HFFc6 (cell line): ENCODE measurements at regions not wholly inside any gene's neighbourhood (a gene's known extent, or its start where the extent isn't known, plus 50 kb on each side); places are given as distances from the start of the nearest gene placed in this dataset.
"Not testable (repeated sequence)": the region's sequence is repeated elsewhere in the genome, so short reads cannot be mapped to it uniquely, and the experiment has no call there.

Source experiments
- DNase-seq: peaks from one replicate; pipeline ENCODE4 v3.0.0-alpha.2; 2018
- H3K27ac Mint-ChIP-seq: 2 replicates; pipeline ENCODE4 v1.8.0; 2020; ENCODE audit warnings: mild to moderate bottlenecking, mixed read lengths
- H3K27me3 Mint-ChIP-seq: 2 replicates; pipeline ENCODE4 v1.8.0; 2021; ENCODE audit warnings: mild to moderate bottlenecking, moderate library complexity, mixed read lengths; ENCODE audit not compliant: insufficient read depth
- H3K36me3 Mint-ChIP-seq: 2 replicates; pipeline ENCODE4 v1.8.0; 2021; ENCODE audit warnings: low read depth, mixed read lengths
- H3K4me1 Mint-ChIP-seq: 2 replicates; pipeline ENCODE4 v1.8.0; 2020; ENCODE audit warnings: low read depth, mixed read lengths
- H3K4me3 Mint-ChIP-seq: 2 replicates; pipeline ENCODE4 v1.8.0; 2020; ENCODE audit warnings: mild to moderate bottlenecking, moderate library complexity, mixed read lengths
- H3K9me3 Mint-ChIP-seq: 2 replicates; pipeline ENCODE4 v1.8.0; 2020; ENCODE audit warnings: mild to moderate bottlenecking, mixed read lengths
- CTCF ChIP-seq: fragments of 200-600 bp; sonication (generic); IDR thresholded peaks from 2 replicates; pipeline ENCODE4 v1.5.0; 2021; ENCODE audit warnings: antibody characterized with exemption, mild to moderate bottlenecking

GRCh38 chr19:28301961-28302360 lies 911.0 kb downstream of the UQCRFS1 start:
- Mint-ChIP-seq H3K4me3 (no peak overlapping the region), H3K36me3 (0 out of 2 replicates have a peak, but pooled peaks cover 10% of the 10 kb centered on the region), H3K27ac (no peak overlapping the region), H3K4me1 (no peaks in the 10 kb centered on the region), H3K9me3 (peaks cover 65% of the 10 kb centered on the region), H3K27me3 (no peaks in the 10 kb centered on the region; the same call in 1 of the 2 replicates)
- DNase-seq, result no peak
- TF ChIP-seq CTCF, result no peak

GRCh38 chr19:28301463-28301862 lies 911.5 kb downstream of the UQCRFS1 start:
- H3K9me3 Mint-ChIP-seq, result peaks cover 63% of the 10 kb centered on the region
- no peaks in the 10 kb centered on the region; the same call in 1 of the 2 replicates for H3K27me3 Mint-ChIP-seq
- H3K4me3 Mint-ChIP-seq, result no peak overlapping the region
- no peaks in the 10 kb centered on the region for H3K4me1 Mint-ChIP-seq
- no peak for TF ChIP-seq CTCF
- DNase-seq, result no peak
- H3K27ac Mint-ChIP-seq, result no peak overlapping the region
- 0 out of 2 replicates have a peak, but pooled peaks cover 10% of the 10 kb centered on the region for H3K36me3 Mint-ChIP-seq

- Mint-ChIP-seq H3K27ac (no peak overlapping the region), H3K9me3 (peaks cover 68% of the 10 kb centered on the region), H3K4me3 (no peak overlapping the region), H3K4me1 (no peaks in the 10 kb centered on the region), H3K27me3 (no peaks in the 10 kb centered on the region), H3K36me3 (0 out of 2 replicates have a peak, but pooled peaks cover 6% of the 10 kb centered on the region)
- TF ChIP-seq CTCF, result no peak
- DNase-seq, result no peak
These were observed 913.3 kb downstream of the UQCRFS1 start for GRCh38 chr19:28299649-28300048.

- TF ChIP-seq CTCF, result no peak
- H3K36me3 Mint-ChIP-seq, result no peaks in the 10 kb centered on the region
- DNase-seq, result no peak
- H3K27me3 Mint-ChIP-seq, result no peaks in the 10 kb centered on the region
- peaks cover 57% of the 10 kb centered on the region for H3K9me3 Mint-ChIP-seq
- no peak overlapping the region for H3K27ac Mint-ChIP-seq
- H3K4me1 Mint-ChIP-seq, result no peaks in the 10 kb centered on the region
- H3K4me3 Mint-ChIP-seq, result no peak overlapping the region
These were observed 915.3 kb downstream of the UQCRFS1 start for GRCh38 chr19:28297586-28298157.

GRCh38 chr19:28297036-28297435 lies 915.9 kb downstream of the UQCRFS1 start:
- Mint-ChIP-seq H3K27ac (no peak overlapping the region), H3K36me3 (peaks cover 3% of the 10 kb centered on the region), H3K27me3 (no peaks in the 10 kb centered on the region), H3K4me1 (no peaks in the 10 kb centered on the region), H3K9me3 (peaks cover 59% of the 10 kb centered on the region), H3K4me3 (no peak overlapping the region)
- DNase-seq, result no peak
- no peak for TF ChIP-seq CTCF

GRCh38 chr19:28296506-28296905 lies 916.4 kb downstream of the UQCRFS1 start:
- Mint-ChIP-seq H3K9me3 (peaks cover 65% of the 10 kb centered on the region), H3K4me3 (no peak overlapping the region), H3K27ac (no peak overlapping the region), H3K4me1 (no peaks in the 10 kb centered on the region), H3K36me3 (peaks cover 8% of the 10 kb centered on the region), H3K27me3 (no peaks in the 10 kb centered on the region)
- TF ChIP-seq CTCF, result no peak
- no peak for DNase-seq

GRCh38 chr19:28294975-28295374 lies 918.0 kb downstream of the UQCRFS1 start:
- H3K27me3 Mint-ChIP-seq, H3K27ac Mint-ChIP-seq, H3K4me1 Mint-ChIP-seq, DNase-seq, H3K4me3 Mint-ChIP-seq, H3K36me3 Mint-ChIP-seq: not testable (repeated sequence)
- H3K9me3 Mint-ChIP-seq, result peaks cover 70% of the 10 kb centered on the region
